GM19452 (cell line): ENCODE measurements at regions not wholly inside any gene's neighbourhood (a gene's known extent, or its start where the extent isn't known, plus 50 kb on each side); places are given as distances from the start of the nearest gene placed in this dataset.

Experiments
- ATAC-seq: cut with Tn5 transposase; IDR thresholded peaks from one replicate; pipeline ENCODE4 v1.9.1; 2021; ENCODE audit not compliant: unreplicated experiment

DNA sequence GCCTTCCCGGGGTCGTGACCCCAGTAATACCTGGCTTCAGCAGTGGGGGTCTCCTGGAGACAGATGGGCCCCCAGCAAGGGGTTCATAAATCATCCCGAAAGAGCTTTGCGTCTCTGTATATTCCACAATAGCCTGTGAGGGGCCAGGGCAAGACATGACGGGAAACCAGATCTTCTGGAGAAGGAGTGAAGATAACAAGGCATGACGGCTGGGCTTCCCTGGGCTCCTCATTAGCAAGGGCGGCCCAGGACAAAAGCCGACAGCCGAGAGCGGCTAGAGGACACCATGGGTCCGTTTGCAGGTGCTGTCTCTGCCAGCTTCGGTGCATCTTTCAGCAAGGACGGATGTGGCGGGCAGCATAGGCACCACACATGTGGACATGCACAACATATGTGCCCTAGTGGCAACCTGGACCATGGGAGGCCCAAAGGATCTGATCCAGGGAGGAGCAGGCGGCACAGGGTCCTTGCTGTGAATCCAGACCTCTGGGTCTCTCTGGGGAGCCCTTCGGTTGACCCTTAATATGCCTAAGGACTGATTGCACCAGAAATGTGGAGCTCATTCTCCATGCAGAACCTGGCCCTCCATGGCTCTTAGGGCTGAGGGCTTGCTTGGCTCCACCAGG, 136.9 kb upstream of the FOXF1 start:
- no peak for ATAC-seq

DNA sequence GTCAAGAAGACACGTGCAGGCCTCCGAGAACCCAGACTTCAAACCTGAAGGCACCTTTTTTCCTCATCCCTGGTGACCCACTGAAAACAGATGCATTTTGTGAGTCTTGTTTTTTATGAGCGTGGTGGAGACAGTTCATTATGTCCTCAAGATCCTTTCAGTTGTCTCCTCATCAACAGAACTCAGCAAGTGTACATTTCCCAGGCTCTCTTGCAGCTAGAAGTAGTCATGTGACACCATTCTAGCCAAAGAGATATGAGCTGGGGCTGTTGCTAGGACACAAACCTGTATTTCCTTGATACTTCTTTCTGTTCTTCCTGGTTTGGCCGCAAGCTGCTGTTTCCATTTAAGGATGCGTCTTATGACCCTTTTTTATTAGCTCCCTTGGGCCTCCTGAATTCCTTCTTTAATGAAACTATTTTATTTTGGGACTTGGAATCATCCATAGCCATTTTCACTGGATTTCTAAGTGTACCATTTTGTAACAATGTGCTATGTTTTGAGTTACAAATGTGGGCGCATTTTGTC, 135.7 kb upstream of the FOXF1 start:
- ATAC-seq, result no peak

- ATAC-seq, result no peak
Measured at GRCh38 chr16:86375364-86375763, 135.0 kb upstream of the FOXF1 start.

DNA sequence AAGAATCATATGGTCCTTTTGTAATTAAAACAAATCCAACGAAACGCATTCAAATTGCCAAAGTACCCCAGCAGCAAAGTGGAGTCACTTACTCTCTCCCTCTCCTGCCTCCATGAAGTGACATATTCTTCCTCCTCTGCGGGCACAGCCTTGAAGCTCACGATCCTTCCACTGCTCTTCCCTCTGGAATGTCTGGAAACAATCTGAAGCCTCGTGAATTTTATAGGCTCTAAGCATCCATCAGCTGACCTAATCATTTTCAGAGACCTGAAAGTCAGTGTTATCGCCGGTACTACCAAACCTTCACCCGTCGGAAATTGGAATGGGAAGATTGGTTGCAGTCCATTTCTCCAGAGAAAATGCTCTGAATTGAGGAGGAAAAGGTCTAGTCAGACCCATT, 134.5 kb upstream of the FOXF1 start:
- ATAC-seq, result no peak

GRCh38 chr16:86376837-86377236, 133.5 kb upstream of the FOXF1 start:
- ATAC-seq, result no peak

DNA sequence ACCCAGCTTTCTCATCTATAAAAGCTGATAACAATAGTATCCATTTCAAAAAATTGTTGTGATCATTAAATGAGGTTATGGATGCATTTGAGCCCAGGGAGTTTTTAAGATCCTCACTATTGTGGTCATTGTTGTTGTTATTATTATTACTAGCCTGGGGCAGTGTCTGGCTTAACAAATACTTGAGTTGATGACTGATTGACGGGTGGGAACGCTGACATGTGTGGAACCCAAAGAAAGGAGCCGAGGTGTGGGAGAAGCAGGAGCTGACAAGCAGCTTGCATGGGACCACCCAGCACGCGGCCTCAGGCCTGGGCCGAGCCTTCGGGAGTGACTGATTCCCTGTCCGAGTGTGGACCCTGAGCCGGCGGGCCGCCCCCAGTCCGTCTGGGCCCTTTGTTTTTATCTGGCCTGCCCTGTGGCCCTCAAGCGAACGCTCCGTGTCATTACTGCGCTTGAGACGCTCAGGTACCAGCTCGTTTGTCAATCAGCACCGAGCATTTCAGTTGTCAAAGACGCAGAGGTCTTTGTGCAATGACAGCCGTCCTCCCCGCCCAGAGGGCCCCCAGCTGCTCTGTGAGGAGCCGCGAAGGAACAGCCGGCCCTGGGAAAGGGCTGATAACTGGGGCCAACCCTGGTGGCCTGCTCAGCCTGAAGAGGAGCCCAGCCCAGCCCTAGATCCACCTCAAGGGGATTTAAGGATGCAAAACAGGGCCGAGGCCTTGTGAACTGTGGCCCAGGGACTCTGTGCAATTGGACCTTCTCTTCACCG, 132.9 kb upstream of the FOXF1 start:
- no peak for ATAC-seq

DNA sequence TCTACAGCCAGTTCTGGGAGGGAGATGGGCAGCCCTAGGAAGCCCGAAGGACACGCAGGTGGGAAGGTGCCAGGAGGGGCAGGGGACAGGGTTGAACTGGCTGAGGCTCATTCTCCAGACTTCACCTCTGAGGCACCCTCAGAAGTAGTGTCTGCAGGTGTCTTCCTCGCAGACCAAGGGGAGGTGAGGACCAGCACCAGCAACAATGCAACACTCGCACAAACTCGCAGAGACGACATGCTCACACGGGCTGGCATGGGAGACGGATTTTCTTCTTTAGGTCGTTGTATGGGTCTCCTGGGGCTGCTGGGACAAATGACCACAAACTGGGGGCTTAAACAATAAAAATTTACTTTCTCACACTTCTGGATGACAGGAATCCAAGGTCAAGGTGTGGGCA, 132.2 kb upstream of the FOXF1 start:
- no peak for ATAC-seq

- ATAC-seq, result no peak
Measured at GRCh38 chr16:86378831-86379504, 131.4 kb upstream of the FOXF1 start.

DNA sequence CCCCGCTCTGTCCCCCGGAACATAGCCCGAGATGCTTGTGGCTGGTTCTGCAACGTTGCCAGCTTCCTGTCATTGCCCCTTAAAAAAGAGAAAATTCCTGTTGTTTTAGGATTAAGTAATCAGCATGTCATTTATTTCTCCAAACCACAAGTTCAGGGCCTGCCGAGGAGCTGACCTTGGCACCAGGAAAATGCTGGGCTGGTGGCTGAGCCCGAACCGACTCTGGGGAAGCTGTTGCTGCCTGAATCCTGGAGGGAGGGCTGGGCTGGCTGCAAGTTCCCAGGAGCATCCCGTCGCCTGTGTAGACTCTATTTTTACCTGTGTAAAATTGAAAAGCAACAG, 130.9 kb upstream of the FOXF1 start:
- no peak for ATAC-seq

GRCh38 chr16:86380030-86380429, 130.3 kb upstream of the FOXF1 start:
- no peak for ATAC-seq

DNA sequence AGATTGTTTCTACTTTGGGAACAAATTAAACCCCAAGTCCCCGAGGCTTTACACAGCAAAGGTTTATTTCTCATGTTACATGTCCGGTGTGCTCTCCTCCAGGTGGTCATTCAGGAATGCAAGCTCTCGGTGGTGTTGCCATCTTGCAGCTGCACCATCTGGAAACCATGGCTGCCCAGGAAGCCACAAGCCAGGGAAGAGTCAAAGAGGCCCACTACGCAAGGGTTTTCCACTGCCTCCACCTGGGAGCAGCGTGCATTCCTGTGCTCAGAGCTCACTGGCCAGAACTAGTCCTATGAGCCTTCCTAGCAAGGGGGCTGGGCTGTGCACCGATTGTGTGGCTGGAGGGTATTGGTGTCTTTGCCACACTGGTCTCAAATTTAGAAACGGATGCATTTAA, 128.8 kb upstream of the FOXF1 start:
- ATAC-seq, result no peak

- no peak for ATAC-seq
Measured at GRCh38 chr16:86382067-86382773, 128.1 kb upstream of the FOXF1 start.

GRCh38 chr16:86382774-86383407, 127.4 kb upstream of the FOXF1 start:
- ATAC-seq, result no peak

GRCh38 chr16:86383488-86384262, 126.7 kb upstream of the FOXF1 start:
- ATAC-seq, result no peak

- no peak for ATAC-seq
Measured at GRCh38 chr16:86384263-86384649, 126.1 kb upstream of the FOXF1 start.

DNA sequence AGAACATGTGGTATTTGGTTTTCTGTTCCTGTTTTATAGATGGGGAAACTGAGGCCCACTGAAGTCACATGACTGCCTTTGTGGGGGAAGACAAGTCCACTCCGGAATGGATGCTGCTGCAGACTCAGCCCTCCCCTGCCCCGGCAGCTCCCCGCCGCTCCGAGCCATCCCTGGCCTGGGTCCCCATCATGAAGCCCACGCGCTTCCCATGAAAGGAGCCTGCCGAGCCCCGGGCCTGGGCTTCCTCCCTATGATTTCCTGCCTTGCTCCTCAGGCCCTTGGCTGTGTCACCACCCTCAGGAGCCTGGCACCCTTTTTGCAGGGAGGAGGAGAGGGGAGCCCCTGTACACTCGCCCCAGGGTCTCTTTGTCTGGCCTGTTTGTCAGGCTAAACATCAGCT, 125.3 kb upstream of the FOXF1 start:
- no peak for ATAC-seq

- no peak for ATAC-seq
Measured at GRCh38 chr16:86387468-86388440, 122.6 kb upstream of the FOXF1 start.

- ATAC-seq, result no peak
Measured at GRCh38 chr16:86388976-86389375, 121.4 kb upstream of the FOXF1 start.
